Thymus (tissue), 11 donors: ENCODE measurements at regions not wholly inside any gene's neighbourhood (a gene's known extent, or its start where the extent isn't known, plus 50 kb on each side); places are given as distances from the start of the nearest gene placed in this dataset.

Source experiments
- DNase-seq, 9 donors: peaks; one replicate each; pipeline ENCODE4 v3.0.0-alpha.2; 2013; ENCODE audit warnings: low spot score in 9 of 9, low read depth in 6 of 9, missing footprints in 1 of 9
- H3K27ac ChIP-seq, 2 donors: one replicate each; pipeline ENCODE4 v1.5.1; 2013; ENCODE audit warnings: control low read depth in 1 of 2, low read depth in 1 of 2, low read length in 1 of 2, mild to moderate bottlenecking in 1 of 2, moderate library complexity in 1 of 2
- H3K27me3 ChIP-seq, 2 donors: one replicate each; pipeline ENCODE4 v1.5.1; 2013; ENCODE audit warnings: low read length in 1 of 2; ENCODE audit not compliant: control insufficient read depth in 2 of 2, insufficient read depth in 1 of 2
- H3K36me3 ChIP-seq, 2 donors: one replicate each; pipeline ENCODE4 v1.5.1; 2013; ENCODE audit warnings: low read length in 1 of 2, mild to moderate bottlenecking in 1 of 2, moderate library complexity in 1 of 2; ENCODE audit not compliant: control insufficient read depth in 2 of 2, insufficient read depth in 2 of 2
- H3K4me1 ChIP-seq, 2 donors: one replicate each; pipeline ENCODE4 v1.5.1; 2013; ENCODE audit warnings: low read length in 2 of 2; ENCODE audit not compliant: control insufficient read depth in 2 of 2, insufficient read depth in 2 of 2
- H3K4me3 ChIP-seq, 2 donors: one replicate each; pipeline ENCODE4 v1.5.1; 2013; ENCODE audit warnings: low read length in 2 of 2, control low read depth in 1 of 2, mild to moderate bottlenecking in 1 of 2
- H3K9me3 ChIP-seq, 2 donors: one replicate each; pipeline ENCODE4 v1.5.1; 2013; ENCODE audit warnings: low read length in 1 of 2, mild to moderate bottlenecking in 1 of 2; ENCODE audit not compliant: control insufficient read depth in 2 of 2, insufficient read depth in 1 of 2
- WGBS: extraction: QIAGEN DNeasy Blood & Tissue Kit; methylation state at CpG from one replicate; pipeline ENCODE4 v1.1.7; 2013; 5-methylcytosine and 5-hydroxymethylcytosine counted together
- donor health status: healthy.

DNA sequence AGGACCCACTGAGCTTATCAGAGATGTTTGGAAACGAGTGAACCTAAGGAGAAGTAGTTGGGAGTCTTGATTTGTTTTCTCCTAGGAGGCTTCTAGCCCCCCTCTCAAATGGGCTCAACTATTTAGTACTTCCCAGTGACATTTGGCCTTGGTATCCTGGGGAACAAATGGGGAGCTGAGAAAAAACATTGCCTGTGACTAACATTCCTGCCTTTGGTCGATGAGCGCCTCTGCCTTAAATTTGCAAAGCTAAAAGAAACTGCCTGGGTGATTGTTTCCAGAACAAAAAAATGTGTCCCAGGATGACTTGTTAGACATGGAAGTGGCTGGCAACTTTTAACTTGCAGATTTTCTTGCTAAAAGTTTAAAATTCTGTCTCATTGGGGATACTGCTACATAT lies 58.8 kb upstream of the IGFBP7 start:
- no peak for DNase-seq
- 72% methylated on average over 3 of the region's 3 CpGs for WGBS

DNA sequence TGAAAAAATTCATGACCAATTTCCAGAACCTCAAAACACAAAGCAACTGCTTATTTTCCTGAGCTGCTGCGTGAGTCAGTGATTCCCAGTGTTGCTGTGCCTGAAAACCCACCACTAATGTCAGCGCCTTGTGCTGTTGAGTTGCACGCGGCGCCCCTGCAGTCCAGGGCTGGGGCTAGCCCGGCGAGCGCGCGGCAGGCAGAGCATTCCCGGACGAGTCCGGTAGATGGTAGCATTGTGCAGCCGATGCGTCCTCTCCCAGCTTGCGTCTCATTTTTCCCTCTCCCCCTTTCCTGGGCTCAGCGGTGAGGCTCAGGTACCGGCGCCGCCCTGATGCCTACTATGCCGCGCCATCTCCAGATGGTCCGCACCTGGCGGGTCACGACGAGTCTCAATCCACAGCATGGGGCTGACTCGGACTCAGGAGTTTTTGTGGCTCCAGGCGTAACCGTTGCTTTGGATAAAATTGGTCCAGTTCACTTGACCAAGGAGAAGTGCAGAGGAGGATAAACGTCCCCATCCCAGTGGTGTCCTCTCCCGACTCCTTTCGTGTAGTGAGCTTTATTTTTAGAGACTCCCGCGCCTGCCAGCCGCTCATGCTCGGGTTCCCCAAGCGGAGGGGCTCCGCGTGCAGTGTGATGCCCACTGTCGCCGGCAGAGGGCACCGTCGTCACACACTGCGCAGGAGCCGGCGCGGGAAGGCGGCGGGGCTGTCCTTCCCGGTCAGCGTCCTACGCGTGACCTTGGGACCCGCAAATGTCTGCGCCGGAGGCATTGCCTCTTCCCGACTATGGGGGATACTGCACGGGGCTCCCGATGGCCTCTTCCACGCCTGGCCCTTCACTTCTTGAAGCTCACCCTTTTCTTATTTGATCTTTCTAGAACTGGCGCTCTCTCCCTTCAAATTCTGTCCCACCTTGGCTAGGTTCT lies 53.6 kb upstream of the IGFBP7 start:
- H3K27ac ChIP-seq = no peak overlapping the region
- H3K9me3 ChIP-seq = no peaks in the 10 kb centered on the region
- H3K4me1 ChIP-seq = peaks cover 0 to 11% of the 10 kb centered on the region in 2 donors
- 3% methylated on average over 61 of the region's 61 CpGs for WGBS
- no peaks in the 10 kb centered on the region for H3K36me3 ChIP-seq
- peaks cover 0 to 14% of the 10 kb centered on the region in 2 donors for H3K27me3 ChIP-seq
- peak; percentile 19 to 82 (median 55) for DNase-seq
- H3K4me3 ChIP-seq = peak overlapping the region; percentile 46 to 56

More for the DNA sequence above, 58.8 kb upstream of the IGFBP7 start:
- no peak overlapping the region for H3K4me3 ChIP-seq
- H3K27ac ChIP-seq = no peak overlapping the region
- H3K36me3 ChIP-seq = no peaks in the 10 kb centered on the region
- H3K4me1 ChIP-seq = peaks cover 0 to 4% of the 10 kb centered on the region in 2 donors
- H3K9me3 ChIP-seq = no peaks in the 10 kb centered on the region
- H3K27me3 ChIP-seq = peaks cover 0 to 14% of the 10 kb centered on the region in 2 donors

DNA sequence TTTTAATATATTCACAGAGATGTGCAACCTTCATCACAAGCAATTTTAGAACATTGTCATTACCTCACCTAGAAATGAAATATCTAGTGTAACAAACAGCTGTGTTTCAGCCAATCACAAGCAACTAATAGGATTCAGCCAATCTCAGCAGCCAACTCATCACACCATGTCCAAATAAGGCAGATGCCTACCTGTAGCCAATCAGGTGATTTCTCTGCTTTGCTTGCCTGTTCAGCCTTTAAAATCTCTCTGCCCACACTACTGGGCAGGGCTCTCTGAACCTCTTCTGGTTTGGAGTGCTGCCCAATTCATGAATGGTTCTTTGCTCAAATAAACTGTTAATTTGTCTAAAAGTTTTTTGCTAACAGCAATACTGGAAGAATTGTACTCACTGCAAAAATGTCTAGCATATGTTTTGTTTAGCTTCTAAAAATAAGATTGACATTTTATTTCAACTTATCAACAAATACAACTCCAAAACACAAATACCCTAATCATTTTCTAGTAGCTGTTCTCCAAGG lies 52.4 kb upstream of the IGFBP7 start:
- no peak overlapping the region for H3K27ac ChIP-seq
- no peak for DNase-seq
- no peak overlapping the region for H3K4me3 ChIP-seq
- no peaks in the 10 kb centered on the region for H3K36me3 ChIP-seq
- peaks cover 0 to 14% of the 10 kb centered on the region in 2 donors for H3K27me3 ChIP-seq
- peaks cover 0 to 11% of the 10 kb centered on the region in 2 donors for H3K4me1 ChIP-seq
- no peaks in the 10 kb centered on the region for H3K9me3 ChIP-seq
